RPMI8226 (cell line): ENCODE measurements at regions not wholly inside any gene's neighbourhood (a gene's known extent, or its start where the extent isn't known, plus 50 kb on each side); places are given as distances from the start of the nearest gene placed in this dataset.
A peak's percentile ranks its signal among the peaks of the same experiment; 100 is the strongest.

Experiments used
- DNase-seq: peaks from one replicate; pipeline ENCODE4 v3.0.0-alpha.2; 2015

GRCh38 chr5:167671176-167671575 is 620.3 kb upstream of the WWC1 start:
- DNase-seq: no peak

GRCh38 chr5:167673942-167674341 is 617.5 kb upstream of the WWC1 start:
- no peak for DNase-seq

- DNase-seq: no peak
These were observed 613.0 kb upstream of the WWC1 start for GRCh38 chr5:167678481-167678880.

- no peak for DNase-seq
These were observed 607.2 kb upstream of the WWC1 start for GRCh38 chr5:167684251-167684650.

GRCh38 chr5:167688341-167689130 is 602.9 kb upstream of the WWC1 start:
- no peak for DNase-seq

- DNase-seq: no peak
These were observed 596.9 kb upstream of the WWC1 start for GRCh38 chr5:167694325-167695147.

GRCh38 chr5:167696558-167697314 is 594.7 kb upstream of the WWC1 start:
- DNase-seq: no peak

- DNase-seq: no peak
These were observed 592.0 kb upstream of the WWC1 start for GRCh38 chr5:167699432-167699831.

GRCh38 chr5:167701051-167701450 is 590.4 kb upstream of the WWC1 start:
- DNase-seq: no peak

GRCh38 chr5:167702014-167702413 is 589.4 kb upstream of the WWC1 start:
- no peak for DNase-seq

GRCh38 chr5:167708449-167708848 is 583.0 kb upstream of the WWC1 start:
- no peak for DNase-seq

- no peak for DNase-seq
These were observed 581.8 kb upstream of the WWC1 start for GRCh38 chr5:167709625-167710024.

GRCh38 chr5:167710444-167711073 is 580.9 kb upstream of the WWC1 start:
- DNase-seq: no peak

GRCh38 chr5:167712986-167713585 is 578.4 kb upstream of the WWC1 start:
- no peak for DNase-seq

- DNase-seq: no peak
These were observed 577.5 kb upstream of the WWC1 start for GRCh38 chr5:167713896-167714295.

GRCh38 chr5:167716126-167716775 is 575.2 kb upstream of the WWC1 start:
- no peak for DNase-seq

GRCh38 chr5:167720259-167720658 is 571.2 kb upstream of the WWC1 start:
- DNase-seq: no peak

GRCh38 chr5:167720676-167721260 is 570.7 kb upstream of the WWC1 start:
- DNase-seq: no peak

- DNase-seq: no peak
These were observed 569.5 kb upstream of the WWC1 start for GRCh38 chr5:167721926-167722440.

GRCh38 chr5:167723254-167723871 is 568.1 kb upstream of the WWC1 start:
- peak; percentile 73 for DNase-seq

GRCh38 chr5:167725264-167725663 is 566.2 kb upstream of the WWC1 start:
- no peak for DNase-seq
